Keratinocyte (primary cell): ENCODE measurements at regions not wholly inside any gene's neighbourhood (a gene's known extent, or its start where the extent isn't known, plus 50 kb on each side); places are given as distances from the start of the nearest gene placed in this dataset.

Experiments
- DNase-seq: peaks from one replicate; pipeline ENCODE4 v3.0.0-alpha.2; 2011; ENCODE audit warnings: low read depth, missing footprints, low spot score
- FAIRE-seq: peaks from 2 replicates; lab custom pipeline; 2011; peaks lifted over from hg19 to GRCh38; lab: Jason Lieb, UNC
- H2AFZ ChIP-seq: 2 replicates; pipeline ENCODE4 v1.6.0; 2012; ENCODE audit warnings: low read length, control low read depth, inconsistent platforms; ENCODE audit not compliant: control insufficient read depth
- H3K27ac ChIP-seq: 2 replicates; pipeline ENCODE4 v1.5.1; 2011; ENCODE audit warnings: low read length; ENCODE audit not compliant: control insufficient read depth, insufficient read depth
- H3K27me3 ChIP-seq: 3 replicates; pipeline ENCODE4 v1.6.0; 2011; ENCODE audit warnings: low read length; ENCODE audit not compliant: control insufficient read depth, insufficient read depth; ENCODE audit errors: extremely low read depth
- H3K36me3 ChIP-seq, 2 experiments: 2 replicates in 1 of 2; 3 replicates in 1 of 2; pipeline ENCODE4 v1.5.1; 2011; ENCODE audit warnings: low read length in 2 of 2, mild to moderate bottlenecking in 1 of 2; ENCODE audit not compliant: control insufficient read depth in 2 of 2, insufficient read depth in 2 of 2; ENCODE audit errors: extremely low read depth in 1 of 2
- H3K4me1 ChIP-seq: 3 replicates; pipeline ENCODE4 v1.5.1; 2011; ENCODE audit warnings: low read length; ENCODE audit not compliant: control insufficient read depth, insufficient read depth; ENCODE audit errors: extremely low read depth
- H3K4me2 ChIP-seq: 3 replicates; pipeline ENCODE4 v1.6.0; 2011; ENCODE audit warnings: low read depth, low read length; ENCODE audit not compliant: control insufficient read depth, insufficient read depth; ENCODE audit errors: extremely low read depth
- H3K4me3 ChIP-seq, 3 experiments: fragments of 200-600 bp in 1 of 3; sonication (generic) in 1 of 3; 2 replicates in 2 of 3; 3 replicates in 1 of 3; pipeline ENCODE4 v1.5.1; 2011 to 2016; ENCODE audit warnings: low read length in 3 of 3, mild to moderate bottlenecking in 3 of 3, control low read depth in 2 of 3, inconsistent platforms in 1 of 3, low read depth in 1 of 3, mixed read lengths in 1 of 3, mixed run types in 1 of 3, moderate library complexity in 1 of 3; ENCODE audit not compliant: control insufficient read depth in 2 of 3, insufficient read depth in 2 of 3; ENCODE audit errors: extremely low read depth in 1 of 3
- H3K79me2 ChIP-seq: 2 replicates; pipeline ENCODE4 v1.6.0; 2012; ENCODE audit warnings: low read length; ENCODE audit not compliant: control insufficient read depth, insufficient read depth
- H3K9ac ChIP-seq: 3 replicates; pipeline ENCODE4 v1.6.0; 2011; ENCODE audit warnings: low read length; ENCODE audit not compliant: control insufficient read depth, insufficient read depth; ENCODE audit errors: extremely low read depth
- H3K9me1 ChIP-seq: 3 replicates; pipeline ENCODE4 v1.6.0; 2011; ENCODE audit warnings: low read length; ENCODE audit not compliant: control insufficient read depth, insufficient read depth; ENCODE audit errors: extremely low read depth
- H3K9me3 ChIP-seq: 2 replicates; pipeline ENCODE4 v1.5.1; 2012; ENCODE audit warnings: low read depth, low read length; ENCODE audit not compliant: control insufficient read depth
- H4K20me1 ChIP-seq: 3 replicates; pipeline ENCODE4 v1.6.0; 2011; ENCODE audit warnings: low read length; ENCODE audit not compliant: control insufficient read depth, insufficient read depth; ENCODE audit errors: extremely low read depth
- EZH2 ChIP-seq: IDR thresholded peaks from one replicate; pipeline ENCODE4 v1.6.1; 2012; ENCODE audit warnings: inconsistent platforms, mild to moderate bottlenecking, low read length, moderate library complexity
- dilution Hi-C: fragments of 300-500 bp; cut with MboI; formaldehyde crosslinking; loops from one replicate; pipeline ENCODE4 v1.7.0; 2020; ENCODE audit warnings: low sequenced_read_pairs; ENCODE audit not compliant: extremely low pct_ligation_motif_present
- TF ChIP-seq, protein P1 (sequence below), 3 experiments: IDR thresholded peaks in 1 of 3; conservative IDR thresholded peaks in 1 of 3; optimal IDR thresholded peaks in 1 of 3; 2 replicates in 2 of 3; 3 replicates in 1 of 3; pipeline versions ENCODE3 to v1.5.1; 2011; ENCODE audit warnings: low read length in 3 of 3, mild to moderate bottlenecking in 3 of 3, moderate library complexity in 2 of 3, control low read depth in 1 of 3, inconsistent platforms in 1 of 3; ENCODE audit not compliant: insufficient read depth in 2 of 3; ENCODE audit errors: extremely low read depth in 1 of 3

GRCh38 chr5:113771483-113771882 lies 258.0 kb downstream of the YTHDC2 start:
- Histone ChIP-seq H3K9ac (no peak overlapping the region), H3K4me3 (no peak overlapping the region), H3K79me2 (no peaks in the 10 kb centered on the region), H2AFZ (no peak overlapping the region), H3K9me3 (no peaks in the 10 kb centered on the region), H3K4me1 (no peaks in the 10 kb centered on the region), H3K9me1 (no peaks in the 10 kb centered on the region), H3K4me2 (no peak overlapping the region), H3K27me3 (no peaks in the 10 kb centered on the region), H3K36me3 (no peaks in the 10 kb centered on the region), H3K27ac (no peak overlapping the region), H4K20me1 (no peaks in the 10 kb centered on the region)
- no peak for DNase-seq
- dilution Hi-C loops, result no loop called here
- FAIRE-seq, result no peak
- no peak for TF ChIP-seq EZH2
- TF ChIP-seq, protein P1, sequence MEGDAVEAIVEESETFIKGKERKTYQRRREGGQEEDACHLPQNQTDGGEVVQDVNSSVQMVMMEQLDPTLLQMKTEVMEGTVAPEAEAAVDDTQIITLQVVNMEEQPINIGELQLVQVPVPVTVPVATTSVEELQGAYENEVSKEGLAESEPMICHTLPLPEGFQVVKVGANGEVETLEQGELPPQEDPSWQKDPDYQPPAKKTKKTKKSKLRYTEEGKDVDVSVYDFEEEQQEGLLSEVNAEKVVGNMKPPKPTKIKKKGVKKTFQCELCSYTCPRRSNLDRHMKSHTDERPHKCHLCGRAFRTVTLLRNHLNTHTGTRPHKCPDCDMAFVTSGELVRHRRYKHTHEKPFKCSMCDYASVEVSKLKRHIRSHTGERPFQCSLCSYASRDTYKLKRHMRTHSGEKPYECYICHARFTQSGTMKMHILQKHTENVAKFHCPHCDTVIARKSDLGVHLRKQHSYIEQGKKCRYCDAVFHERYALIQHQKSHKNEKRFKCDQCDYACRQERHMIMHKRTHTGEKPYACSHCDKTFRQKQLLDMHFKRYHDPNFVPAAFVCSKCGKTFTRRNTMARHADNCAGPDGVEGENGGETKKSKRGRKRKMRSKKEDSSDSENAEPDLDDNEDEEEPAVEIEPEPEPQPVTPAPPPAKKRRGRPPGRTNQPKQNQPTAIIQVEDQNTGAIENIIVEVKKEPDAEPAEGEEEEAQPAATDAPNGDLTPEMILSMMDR (optimal IDR thresholded peaks at IDR 0.05 in 1 of 3, IDR thresholded peaks at IDR 0.05 in 1 of 3, conservative IDR thresholded peaks at IDR 0.05 in 1 of 3; ENCODE audit: extremely low read depth in 1 of 3, insufficient read depth in 2 of 3, low read length in 3 of 3), result no peak

- Histone ChIP-seq H3K9me3 (no peaks in the 10 kb centered on the region), H3K79me2 (no peaks in the 10 kb centered on the region), H4K20me1 (no peaks in the 10 kb centered on the region), H3K4me1 (no peaks in the 10 kb centered on the region), H3K4me2 (no peak overlapping the region), H3K9me1 (no peaks in the 10 kb centered on the region), H2AFZ (no peak overlapping the region), H3K36me3 (no peaks in the 10 kb centered on the region), H3K27me3 (no peaks in the 10 kb centered on the region), H3K4me3 (no peak overlapping the region), H3K27ac (no peak overlapping the region), H3K9ac (no peak overlapping the region)
- TF ChIP-seq, protein P1 (optimal IDR thresholded peaks at IDR 0.05 in 1 of 3, IDR thresholded peaks at IDR 0.05 in 1 of 3, conservative IDR thresholded peaks at IDR 0.05 in 1 of 3; ENCODE audit: extremely low read depth in 1 of 3, insufficient read depth in 2 of 3, low read length in 3 of 3), result no peak
- TF ChIP-seq EZH2, result no peak
- FAIRE-seq, result no peak
- dilution Hi-C loops, result no loop called here
- no peak for DNase-seq
Measured at GRCh38 chr5:113776168-113776567, 262.7 kb downstream of the YTHDC2 start.
